Mammary epithelial cell (primary cell): ENCODE measurements at regions not wholly inside any gene's neighbourhood (a gene's known extent, or its start where the extent isn't known, plus 50 kb on each side); places are given as distances from the start of the nearest gene placed in this dataset.

ENCODE experiments used
- CTCF ChIP-seq, 2 donors: IDR thresholded peaks in 1 of 2; conservative IDR thresholded peaks in 1 of 2; 2 replicates each; pipeline ENCODE4 v1.5.1; 2011 to 2012; ENCODE audit warnings: inconsistent platforms in 2 of 2, low read length in 2 of 2, mild to moderate bottlenecking in 2 of 2, control low read depth in 1 of 2, low read depth in 1 of 2; ENCODE audit not compliant: insufficient read depth in 1 of 2; ENCODE audit errors: extremely low read depth in 1 of 2
- EZH2 ChIP-seq: IDR thresholded peaks from 2 replicates; pipeline ENCODE4 v1.6.1; 2012; ENCODE audit warnings: low read length, inconsistent platforms, borderline replicate concordance

GRCh38 chr7:46636022-46636421 lies 715.0 kb upstream of the IGFBP3 start:
- TF ChIP-seq CTCF (conservative IDR thresholded peaks at IDR 0.05 in 1 of 2, IDR thresholded peaks at IDR 0.05 in 1 of 2; ENCODE audit: extremely low read depth in 1 of 2, insufficient read depth in 1 of 2, low read depth in 1 of 2, low read length in 2 of 2), result no peak
- TF ChIP-seq EZH2, result no peak
